HEK293T (cell line): ENCODE measurements at regions not wholly inside any gene's neighbourhood (a gene's known extent, or its start where the extent isn't known, plus 50 kb on each side); places are given as distances from the start of the nearest gene placed in this dataset.

ENCODE experiments used
- CTCF ChIA-PET: fragments of 350-600 bp; formaldehyde crosslinking; extraction: SDS; loops from one replicate; lab custom pipeline; 2021; ENCODE audit warnings: antibody characterized with exemption, inconsistent platforms; lab: Yijun Ruan, JAX
- POLR2A ChIA-PET: fragments of 350-600 bp; formaldehyde crosslinking; extraction: SDS; loops from one replicate; lab custom pipeline; 2020; ENCODE audit warnings: antibody characterized with exemption, inconsistent platforms; lab: Yijun Ruan, JAX
- DNase-seq: peaks from one replicate; pipeline ENCODE4 v3.0.0; 2012; ENCODE audit warnings: mixed read lengths; ENCODE audit errors: extremely low spot score
- ARNT ChIP-seq: fragments of 450-650 bp; IDR thresholded peaks from 2 replicates; pipeline ENCODE4 v1.6.1; 2017; ENCODE audit warnings: mild to moderate bottlenecking
- BHLHE40 ChIP-seq: fragments of 450-650 bp; IDR thresholded peaks from 2 replicates; pipeline ENCODE4 v1.6.1; 2016; ENCODE audit warnings: mild to moderate bottlenecking, moderate library complexity, borderline replicate concordance
- CTBP1 ChIP-seq: fragments of 450-650 bp; IDR thresholded peaks from 2 replicates; pipeline ENCODE4 v1.6.1; 2016; ENCODE audit warnings: borderline replicate concordance
- ELF4 ChIP-seq: fragments of 450-650 bp; IDR thresholded peaks from 2 replicates; pipeline ENCODE4 v1.6.1; 2017; ENCODE audit warnings: antibody characterized with exemption
- FOXA1 ChIP-seq: fragments of 450-650 bp; IDR thresholded peaks from 2 replicates; pipeline ENCODE4 v1.6.1; 2016; ENCODE audit warnings: mild to moderate bottlenecking
- FOXK2 ChIP-seq: fragments of 450-650 bp; IDR thresholded peaks from 2 replicates; pipeline ENCODE4 v1.6.1; 2016; ENCODE audit warnings: mild to moderate bottlenecking
- FOXM1 ChIP-seq: fragments of 450-650 bp; IDR thresholded peaks from 2 replicates; pipeline ENCODE4 v1.6.1; 2017; ENCODE audit warnings: mild to moderate bottlenecking, borderline replicate concordance
- HDGF ChIP-seq: fragments of 450-650 bp; IDR thresholded peaks from 2 replicates; pipeline ENCODE4 v1.6.1; 2017; ENCODE audit warnings: antibody characterized with exemption, borderline replicate concordance
- L3MBTL2 ChIP-seq: fragments of 450-650 bp; conservative IDR thresholded peaks from 2 replicates; pipeline ENCODE4 v1.6.1; 2016; ENCODE audit warnings: mild to moderate bottlenecking
- LEF1 ChIP-seq: fragments of 450-650 bp; IDR thresholded peaks from 2 replicates; pipeline ENCODE4 v1.6.1; 2017; ENCODE audit warnings: mild to moderate bottlenecking, borderline replicate concordance
- NFRKB ChIP-seq: fragments of 450-650 bp; IDR thresholded peaks from 2 replicates; pipeline ENCODE4 v1.6.1; 2016; ENCODE audit warnings: mild to moderate bottlenecking, moderate library complexity
- PKNOX1 ChIP-seq: fragments of 450-650 bp; IDR thresholded peaks from 2 replicates; pipeline ENCODE4 v1.6.1; 2016
- SP1 ChIP-seq: fragments of 450-650 bp; IDR thresholded peaks from 2 replicates; pipeline ENCODE4 v1.6.1; 2017
- SUZ12 ChIP-seq: fragments of 450-650 bp; IDR thresholded peaks from 2 replicates; pipeline ENCODE4 v1.6.1; 2016; ENCODE audit warnings: mild to moderate bottlenecking
- TARDBP ChIP-seq: fragments of 450-650 bp; IDR thresholded peaks from 2 replicates; pipeline ENCODE4 v1.6.1; 2016
- ZNF384 ChIP-seq: fragments of 450-650 bp; IDR thresholded peaks from 2 replicates; pipeline ENCODE4 v1.6.1; 2016

DNA sequence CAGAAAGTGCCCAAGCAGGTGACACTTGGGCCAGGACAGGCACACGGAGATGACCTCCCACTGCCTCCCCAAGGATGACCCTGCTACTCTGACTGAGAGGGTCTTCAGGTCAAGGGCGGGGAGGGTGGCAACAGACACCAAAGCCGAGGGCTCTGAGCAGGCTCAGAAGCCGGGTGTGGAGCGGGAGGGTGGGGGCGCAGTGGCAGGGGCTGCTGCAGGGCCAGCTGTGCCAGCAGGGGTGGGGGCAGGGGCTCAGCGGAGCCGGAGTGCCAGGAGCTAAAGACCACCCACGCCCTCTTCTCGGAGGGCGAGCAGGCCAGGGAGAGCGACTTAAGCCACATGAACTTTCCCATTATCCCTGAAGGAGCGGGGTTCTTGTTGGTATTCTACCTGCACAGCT, 93.3 kb upstream of the MBOAT2 start:
- DNase-seq: no peak
- CTCF ChIA-PET: no interaction called here
- POLR2A ChIA-PET: no interaction called here
- no peak for TF ChIP-seq BHLHE40
- TF ChIP-seq CTBP1: no peak
- TF ChIP-seq SP1: no peak
- no peak for TF ChIP-seq FOXA1
- no peak for TF ChIP-seq ZNF384
- no peak for TF ChIP-seq ARNT
- no peak for TF ChIP-seq FOXK2
- TF ChIP-seq SUZ12: no peak
- TF ChIP-seq L3MBTL2: no peak
- TF ChIP-seq HDGF: no peak
- no peak for TF ChIP-seq FOXM1
- TF ChIP-seq ELF4: no peak
- no peak for TF ChIP-seq LEF1
- no peak for TF ChIP-seq NFRKB
- no peak for TF ChIP-seq PKNOX1
- TF ChIP-seq TARDBP: no peak

DNA sequence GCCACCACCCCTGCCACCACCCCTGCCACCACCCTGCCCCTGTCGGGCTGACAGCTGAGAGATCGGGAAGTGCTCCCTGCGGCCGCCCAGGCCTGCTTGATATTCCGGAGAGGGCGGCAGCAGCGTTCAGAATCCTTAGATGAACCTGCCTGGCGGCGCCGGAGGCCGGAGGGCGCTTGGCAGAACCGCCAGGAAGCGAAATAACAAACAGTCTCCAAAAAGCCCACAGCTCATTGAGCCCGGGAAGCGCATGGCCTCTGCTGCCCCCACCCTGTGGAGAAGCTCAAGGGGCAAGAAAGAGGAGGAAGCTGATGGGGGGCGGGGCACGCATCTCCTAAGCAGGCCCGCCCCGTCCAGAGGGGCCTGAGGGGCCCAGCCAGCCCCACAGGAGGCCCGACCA, 92.2 kb upstream of the MBOAT2 start:
- ChIA-PET POLR2A (no interaction called here), CTCF (no interaction called here)
- no peak for DNase-seq
- TF ChIP-seq ARNT (no peak), FOXA1 (no peak), HDGF (no peak), PKNOX1 (no peak), TARDBP (no peak), NFRKB (no peak), LEF1 (no peak), CTBP1 (no peak), L3MBTL2 (no peak), ELF4 (no peak), ZNF384 (no peak), SUZ12 (no peak), FOXK2 (no peak)

- POLR2A ChIA-PET: no interaction called here
- DNase-seq: no peak
- CTCF ChIA-PET: no interaction called here
- TF ChIP-seq FOXK2 (no peak), CTBP1 (no peak), ELF4 (no peak), ZNF384 (no peak)
These were observed 91.7 kb upstream of the MBOAT2 start for GRCh38 chr2:9095226-9095625.

DNA sequence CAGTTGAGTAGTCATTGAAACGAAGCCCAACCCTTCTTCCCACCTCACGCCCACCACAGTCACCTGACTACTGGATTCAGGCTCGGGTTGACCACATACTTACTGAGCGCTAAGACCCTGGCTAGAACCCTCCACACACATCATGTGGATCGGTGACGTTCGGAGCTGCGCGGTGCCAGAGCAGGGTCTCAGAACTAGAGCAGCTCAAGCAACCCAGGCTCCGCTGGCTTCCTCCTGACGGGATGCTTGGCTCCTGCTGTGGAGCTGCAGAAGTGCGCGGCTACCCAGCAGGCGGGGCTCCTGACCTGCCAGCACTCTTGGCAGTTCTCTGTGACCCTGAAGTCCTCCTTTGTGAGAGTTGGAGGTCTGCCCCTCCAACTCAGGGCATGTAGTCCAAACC, 90.6 kb upstream of the MBOAT2 start:
- TF ChIP-seq TARDBP (no peak), PKNOX1 (no peak), ARNT (no peak), SP1 (no peak), SUZ12 (no peak), FOXM1 (no peak), FOXK2 (no peak), NFRKB (no peak), L3MBTL2 (no peak), CTBP1 (no peak), HDGF (no peak), ZNF384 (no peak), FOXA1 (no peak), BHLHE40 (no peak), ELF4 (no peak), LEF1 (no peak)
- ChIA-PET CTCF (no interaction called here), POLR2A (no interaction called here)
- no peak for DNase-seq

- CTCF ChIA-PET: no interaction called here
- POLR2A ChIA-PET: no interaction called here
- TF ChIP-seq LEF1 (no peak), FOXM1 (no peak), ELF4 (no peak), TARDBP (no peak)
- DNase-seq: no peak
These were observed 89.8 kb upstream of the MBOAT2 start for GRCh38 chr2:9093324-9093723.

DNA sequence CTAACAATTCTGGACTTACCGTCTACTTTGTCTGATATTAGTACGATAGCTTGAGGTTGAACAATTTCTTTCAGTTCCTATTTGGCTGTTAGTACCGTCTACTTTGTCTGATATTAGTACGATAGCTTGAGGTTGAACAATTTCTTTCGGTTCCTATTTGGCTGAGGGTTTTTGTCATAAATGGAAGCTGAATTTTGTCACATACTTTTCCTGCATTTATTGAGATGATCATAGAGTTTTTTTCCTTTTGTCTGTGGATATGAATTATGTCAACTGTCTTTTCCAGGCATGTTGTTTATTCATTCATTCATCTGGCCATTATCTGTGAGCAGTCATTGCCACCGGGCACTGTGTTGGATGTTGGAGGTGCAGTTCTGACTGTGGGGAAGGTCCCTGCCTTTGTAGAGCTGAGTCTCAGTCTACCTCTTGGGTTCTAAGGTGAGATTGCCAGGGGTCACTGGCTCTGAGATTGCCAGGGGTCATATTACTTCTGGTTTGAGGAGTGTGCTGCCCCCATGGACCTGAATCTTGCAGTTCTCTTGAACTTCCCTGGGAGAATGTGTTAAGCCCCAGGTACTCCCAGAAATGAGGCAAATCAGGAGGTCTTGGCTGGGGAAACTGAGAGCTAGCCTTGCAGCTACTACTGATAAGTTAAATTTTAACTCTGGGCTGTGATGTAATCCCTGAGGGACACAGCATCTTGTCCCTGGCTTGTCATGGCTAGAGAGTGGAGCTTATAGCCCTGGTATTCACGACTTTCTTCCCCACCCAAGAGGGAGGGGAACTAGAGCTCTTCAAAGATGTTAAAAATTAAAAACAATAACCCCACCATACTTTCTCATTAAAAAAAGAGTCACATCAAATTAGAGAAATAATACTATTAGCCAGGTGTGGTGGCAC, 89.1 kb upstream of the MBOAT2 start:
- DNase-seq: no peak
- POLR2A ChIA-PET: no interaction called here
- CTCF ChIA-PET: no interaction called here
- TF ChIP-seq FOXK2: no peak
- no peak for TF ChIP-seq TARDBP
- no peak for TF ChIP-seq BHLHE40
- no peak for TF ChIP-seq SUZ12
- TF ChIP-seq LEF1: no peak
